ENCODE measurements at regions not wholly inside any gene's neighbourhood (a gene's known extent, or its start where the extent isn't known, plus 50 kb on each side); places are given as distances from the start of the nearest gene placed in this dataset.

GRCh38 chrX:117645639-117646038 lies 471.0 kb downstream of the KLHL13 start:
- peaks cover 3% of the 10 kb centered on the region; the same call in 1 of the 2 replicates for H3K4me1 ChIP-seq (ENCODE audit: low read length)

GRCh38 chrX:117641913-117642656 lies 474.5 kb downstream of the KLHL13 start:
- H3K4me1 ChIP-seq (ENCODE audit: low read length): peaks cover 5% of the 10 kb centered on the region; the same call in 1 of the 2 replicates
- H3K36me3 ChIP-seq (ENCODE audit: insufficient read depth, low read length): no peaks in the 10 kb centered on the region
- H3K79me2 ChIP-seq (ENCODE audit: low read length): no peaks in the 10 kb centered on the region
- H3K9me2 ChIP-seq (replicated peaks; ENCODE audit: insufficient read depth, low read length): no peaks in the 10 kb centered on the region
- no peak for DNase-seq
- no peak overlapping the region for H3K27ac ChIP-seq (ENCODE audit: low read length)
- H2AFZ ChIP-seq (ENCODE audit: low read length): no peak overlapping the region
- H3K4me2 ChIP-seq (ENCODE audit: low read depth, low read length, poor library complexity, severe bottlenecking): no peak overlapping the region
- no peaks in the 10 kb centered on the region for H3K9me3 ChIP-seq (ENCODE audit: low read length)
- no peaks in the 10 kb centered on the region for H3K27me3 ChIP-seq (ENCODE audit: low read length)
- no peak overlapping the region for H3K9ac ChIP-seq (ENCODE audit: low read length)
- H3K4me3 ChIP-seq (ENCODE audit: low read length): no peak overlapping the region
- H4K20me1 ChIP-seq (ENCODE audit: insufficient read depth, low read depth, low read length): no peaks in the 10 kb centered on the region

More at GRCh38 chrX:117645639-117646038, 471.0 kb downstream of the KLHL13 start:
- DNase-seq: peak; percentile 42
- H3K9me3 ChIP-seq (ENCODE audit: low read length): no peaks in the 10 kb centered on the region
- H3K27me3 ChIP-seq (ENCODE audit: low read length): no peaks in the 10 kb centered on the region
- H3K79me2 ChIP-seq (ENCODE audit: low read length): no peaks in the 10 kb centered on the region
- no peak overlapping the region for H3K4me2 ChIP-seq (ENCODE audit: low read depth, low read length, poor library complexity, severe bottlenecking)
- H3K9me2 ChIP-seq (replicated peaks; ENCODE audit: insufficient read depth, low read length): no peaks in the 10 kb centered on the region
- no peaks in the 10 kb centered on the region for H4K20me1 ChIP-seq (ENCODE audit: insufficient read depth, low read depth, low read length)
- no peak overlapping the region for H2AFZ ChIP-seq (ENCODE audit: low read length)
- no peaks in the 10 kb centered on the region for H3K36me3 ChIP-seq (ENCODE audit: insufficient read depth, low read length)
- H3K4me3 ChIP-seq (ENCODE audit: low read length): no peak overlapping the region
- H3K9ac ChIP-seq (ENCODE audit: low read length): no peak overlapping the region
- H3K27ac ChIP-seq (ENCODE audit: low read length): no peak overlapping the region

- Histone ChIP-seq H3K9me2 (replicated peaks; ENCODE audit: insufficient read depth, low read length) (no peaks in the 10 kb centered on the region), H3K4me1 (ENCODE audit: low read length) (peaks cover 5% of the 10 kb centered on the region; the same call in 1 of the 2 replicates), H3K9me3 (ENCODE audit: low read length) (no peaks in the 10 kb centered on the region), H2AFZ (ENCODE audit: low read length) (no peak overlapping the region), H3K9ac (ENCODE audit: low read length) (no peak overlapping the region), H3K36me3 (ENCODE audit: insufficient read depth, low read length) (no peaks in the 10 kb centered on the region), H3K4me3 (ENCODE audit: low read length) (no peak overlapping the region), H3K79me2 (ENCODE audit: low read length) (no peaks in the 10 kb centered on the region), H3K27ac (ENCODE audit: low read length) (no peak overlapping the region), H3K27me3 (ENCODE audit: low read length) (no peaks in the 10 kb centered on the region), H4K20me1 (ENCODE audit: insufficient read depth, low read depth, low read length) (no peaks in the 10 kb centered on the region), H3K4me2 (ENCODE audit: low read depth, low read length, poor library complexity, severe bottlenecking) (no peak overlapping the region)
- no peak for DNase-seq
These were observed 479.8 kb downstream of the KLHL13 start for GRCh38 chrX:117636826-117637225.

- H4K20me1 ChIP-seq (ENCODE audit: insufficient read depth, low read depth, low read length): no peaks in the 10 kb centered on the region
- no peak overlapping the region for H3K27ac ChIP-seq (ENCODE audit: low read length)
- DNase-seq: no peak
- no peaks in the 10 kb centered on the region for H3K27me3 ChIP-seq (ENCODE audit: low read length)
- H3K9me2 ChIP-seq (replicated peaks; ENCODE audit: insufficient read depth, low read length): no peaks in the 10 kb centered on the region
- no peak overlapping the region for H3K4me3 ChIP-seq (ENCODE audit: low read length)
- H3K9me3 ChIP-seq (ENCODE audit: low read length): no peaks in the 10 kb centered on the region
- no peak overlapping the region for H2AFZ ChIP-seq (ENCODE audit: low read length)
- no peak overlapping the region for H3K4me2 ChIP-seq (ENCODE audit: low read depth, low read length, poor library complexity, severe bottlenecking)
- no peaks in the 10 kb centered on the region for H3K79me2 ChIP-seq (ENCODE audit: low read length)
- no peaks in the 10 kb centered on the region for H3K4me1 ChIP-seq (ENCODE audit: low read length)
- H3K9ac ChIP-seq (ENCODE audit: low read length): no peak overlapping the region
- H3K36me3 ChIP-seq (ENCODE audit: insufficient read depth, low read length): no peaks in the 10 kb centered on the region
These were observed 483.3 kb downstream of the KLHL13 start for GRCh38 chrX:117633277-117633676.

GRCh38 chrX:117628381-117628780 lies 488.2 kb downstream of the KLHL13 start:
- no peak overlapping the region for H3K9ac ChIP-seq (ENCODE audit: low read length)
- H3K4me3 ChIP-seq (ENCODE audit: low read length): no peak overlapping the region
- no peaks in the 10 kb centered on the region for H3K4me1 ChIP-seq (ENCODE audit: low read length)
- no peak for DNase-seq
- no peaks in the 10 kb centered on the region for H3K27me3 ChIP-seq (ENCODE audit: low read length)
- H3K79me2 ChIP-seq (ENCODE audit: low read length): no peaks in the 10 kb centered on the region
- H2AFZ ChIP-seq (ENCODE audit: low read length): no peak overlapping the region
- no peaks in the 10 kb centered on the region for H4K20me1 ChIP-seq (ENCODE audit: insufficient read depth, low read depth, low read length)
- H3K4me2 ChIP-seq (ENCODE audit: low read depth, low read length, poor library complexity, severe bottlenecking): no peak overlapping the region
- no peak overlapping the region for H3K27ac ChIP-seq (ENCODE audit: low read length)
- H3K9me3 ChIP-seq (ENCODE audit: low read length): no peaks in the 10 kb centered on the region
- no peaks in the 10 kb centered on the region for H3K9me2 ChIP-seq (replicated peaks; ENCODE audit: insufficient read depth, low read length)
- H3K36me3 ChIP-seq (ENCODE audit: insufficient read depth, low read length): no peaks in the 10 kb centered on the region

- H3K9me2 ChIP-seq (replicated peaks; ENCODE audit: insufficient read depth, low read length): no peaks in the 10 kb centered on the region
- no peaks in the 10 kb centered on the region for H3K79me2 ChIP-seq (ENCODE audit: low read length)
- no peaks in the 10 kb centered on the region for H3K36me3 ChIP-seq (ENCODE audit: insufficient read depth, low read length)
- no peak for DNase-seq
- H3K9me3 ChIP-seq (ENCODE audit: low read length): no peaks in the 10 kb centered on the region; the same call in 1 of the 2 replicates
- H2AFZ ChIP-seq (ENCODE audit: low read length): no peak overlapping the region
- no peak overlapping the region for H3K9ac ChIP-seq (ENCODE audit: low read length)
- no peaks in the 10 kb centered on the region for H3K27me3 ChIP-seq (ENCODE audit: low read length)
- H3K4me1 ChIP-seq (ENCODE audit: low read length): no peaks in the 10 kb centered on the region
- no peaks in the 10 kb centered on the region for H4K20me1 ChIP-seq (ENCODE audit: insufficient read depth, low read depth, low read length)
- H3K27ac ChIP-seq (ENCODE audit: low read length): no peak overlapping the region
- H3K4me2 ChIP-seq (ENCODE audit: low read depth, low read length, poor library complexity, severe bottlenecking): no peak overlapping the region
- no peak overlapping the region for H3K4me3 ChIP-seq (ENCODE audit: low read length)
These were observed 505.8 kb downstream of the KLHL13 start for GRCh38 chrX:117610806-117611205.

GRCh38 chrX:117610049-117610448 lies 506.6 kb downstream of the KLHL13 start:
- H3K79me2 ChIP-seq (ENCODE audit: low read length): no peaks in the 10 kb centered on the region
- H3K9ac ChIP-seq (ENCODE audit: low read length): no peak overlapping the region
- H3K4me1 ChIP-seq (ENCODE audit: low read length): no peaks in the 10 kb centered on the region
- H3K36me3 ChIP-seq (ENCODE audit: insufficient read depth, low read length): no peaks in the 10 kb centered on the region
- H3K27ac ChIP-seq (ENCODE audit: low read length): no peak overlapping the region
- no peak overlapping the region for H3K4me2 ChIP-seq (ENCODE audit: low read depth, low read length, poor library complexity, severe bottlenecking)
- no peaks in the 10 kb centered on the region for H3K27me3 ChIP-seq (ENCODE audit: low read length)
- no peak overlapping the region for H3K4me3 ChIP-seq (ENCODE audit: low read length)
- no peak for DNase-seq
- H3K9me2 ChIP-seq (replicated peaks; ENCODE audit: insufficient read depth, low read length): no peaks in the 10 kb centered on the region
- no peaks in the 10 kb centered on the region for H4K20me1 ChIP-seq (ENCODE audit: insufficient read depth, low read depth, low read length)
- H2AFZ ChIP-seq (ENCODE audit: low read length): no peak overlapping the region
- no peaks in the 10 kb centered on the region; the same call in 1 of the 2 replicates for H3K9me3 ChIP-seq (ENCODE audit: low read length)

GRCh38 chrX:117607561-117607960 lies 509.0 kb downstream of the KLHL13 start:
- no peaks in the 10 kb centered on the region for H3K79me2 ChIP-seq (ENCODE audit: low read length)
- H3K4me1 ChIP-seq (ENCODE audit: low read length): no peaks in the 10 kb centered on the region
- H3K4me2 ChIP-seq (ENCODE audit: low read depth, low read length, poor library complexity, severe bottlenecking): no peak overlapping the region
- H4K20me1 ChIP-seq (ENCODE audit: insufficient read depth, low read depth, low read length): no peaks in the 10 kb centered on the region
- H3K4me3 ChIP-seq (ENCODE audit: low read length): no peak overlapping the region
- no peaks in the 10 kb centered on the region for H3K27me3 ChIP-seq (ENCODE audit: low read length)
- H3K36me3 ChIP-seq (ENCODE audit: insufficient read depth, low read length): no peaks in the 10 kb centered on the region
- H2AFZ ChIP-seq (ENCODE audit: low read length): no peak overlapping the region
- no peaks in the 10 kb centered on the region for H3K9me2 ChIP-seq (replicated peaks; ENCODE audit: insufficient read depth, low read length)
- no peaks in the 10 kb centered on the region; the same call in 1 of the 2 replicates for H3K9me3 ChIP-seq (ENCODE audit: low read length)
- H3K27ac ChIP-seq (ENCODE audit: low read length): no peak overlapping the region
- no peak overlapping the region for H3K9ac ChIP-seq (ENCODE audit: low read length)
- DNase-seq: no peak
